Activated B cell treated with CpG ODN at 0.5 μM for 24 hours (primary cell): ENCODE measurements at regions not wholly inside any gene's neighbourhood (a gene's known extent, or its start where the extent isn't known, plus 50 kb on each side); places are given as distances from the start of the nearest gene placed in this dataset.

Source experiments
- ATAC-seq: fragments of 200-7000 bp; cut with Tn5 transposase; one replicate; pipeline ENCODE4 v1.10.0; 2021; ENCODE audit warnings: low read depth, mild to moderate bottlenecking, moderate library complexity
- CTCF ChIA-PET: fragments of 350-600 bp; sonication (Branson Sonifier 250); formaldehyde crosslinking; loops from one replicate; lab custom pipeline; 2021; ENCODE audit warnings: antibody characterized with exemption; lab: Charles Lee
- POLR2A ChIA-PET: fragments of 350-600 bp; sonication (Branson Sonifier 250); formaldehyde crosslinking; loops from one replicate; lab custom pipeline; 2021; ENCODE audit warnings: antibody characterized with exemption; lab: Charles Lee
- DNase-seq: peaks from one replicate; pipeline ENCODE4 v3.0.0; 2022
- H3K27ac Mint-ChIP-seq: one replicate; pipeline ENCODE4 v1.8.0; 2020; ENCODE audit warnings: mixed read lengths
- H3K27me3 Mint-ChIP-seq: one replicate; pipeline ENCODE4 v1.8.0; 2021; ENCODE audit warnings: mixed read lengths
- H3K36me3 Mint-ChIP-seq: one replicate; pipeline ENCODE4 v1.8.0; 2021; ENCODE audit warnings: low read depth, mixed read lengths
- H3K4me1 Mint-ChIP-seq: one replicate; pipeline ENCODE4 v1.8.0; 2021; ENCODE audit warnings: mixed read lengths
- H3K4me3 Mint-ChIP-seq: one replicate; pipeline ENCODE4 v1.8.0; 2020; ENCODE audit warnings: mild to moderate bottlenecking, mixed read lengths
- H3K9me3 Mint-ChIP-seq: one replicate; pipeline ENCODE4 v1.8.0; 2020; ENCODE audit warnings: mixed read lengths
- CTCF ChIP-seq: fragments of 200-600 bp; IDR thresholded peaks from one replicate; pipeline ENCODE4 v1.8.0; 2022; ENCODE audit warnings: antibody characterized with exemption, mild to moderate bottlenecking
- intact Hi-C: fragments of 100-400 bp; cut with micrococcal nuclease; formaldehyde crosslinking; loops from one replicate; pipeline ENCODE4 v1.15.1; 2024

GRCh38 chr21:19368944-19369343 lies 965.4 kb upstream of the TMPRSS15 start:
- ATAC-seq, result no peak
- no peak for DNase-seq
- intact Hi-C loops, result no loop called here
- H3K4me3 Mint-ChIP-seq, result no peak overlapping the region
- H3K36me3 Mint-ChIP-seq, result no peaks in the 10 kb centered on the region
- H3K9me3 Mint-ChIP-seq, result peaks cover 3% of the 10 kb centered on the region
- no peak for TF ChIP-seq CTCF
- no peaks in the 10 kb centered on the region for H3K4me1 Mint-ChIP-seq
- H3K27ac Mint-ChIP-seq, result no peak overlapping the region
- ChIA-PET POLR2A (no interaction called here), CTCF (no interaction called here)
- H3K27me3 Mint-ChIP-seq, result no peaks in the 10 kb centered on the region

DNA sequence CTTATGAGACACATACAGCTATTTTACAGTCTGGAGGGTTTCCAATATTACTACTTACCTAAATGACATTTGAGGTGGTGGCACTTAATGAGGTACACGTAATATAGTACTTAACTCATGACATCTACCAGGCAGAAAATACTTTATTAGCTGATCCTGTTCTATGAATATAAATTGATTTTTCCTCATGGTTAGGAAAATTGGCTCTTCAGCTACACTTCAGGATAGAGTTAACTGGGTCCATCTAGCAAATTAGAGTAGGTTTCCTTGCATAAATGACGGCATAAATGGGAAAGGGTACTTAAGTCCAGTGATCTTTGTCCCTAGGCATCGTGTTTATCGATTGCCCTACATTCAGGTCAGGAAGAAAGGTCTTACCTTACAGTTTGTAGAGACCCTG lies 988.8 kb upstream of the TMPRSS15 start:
- H3K27ac Mint-ChIP-seq, result no peak overlapping the region
- no peaks in the 10 kb centered on the region for H3K4me1 Mint-ChIP-seq
- H3K9me3 Mint-ChIP-seq, result no peaks in the 10 kb centered on the region
- CTCF ChIA-PET, result no interaction called here
- POLR2A ChIA-PET, result no interaction called here
- DNase-seq (no peak), ATAC-seq (no peak)
- no peaks in the 10 kb centered on the region for H3K36me3 Mint-ChIP-seq
- no peaks in the 10 kb centered on the region for H3K27me3 Mint-ChIP-seq
- no peak overlapping the region for H3K4me3 Mint-ChIP-seq
- TF ChIP-seq CTCF, result no peak
- intact Hi-C loops, result no loop called here

DNA sequence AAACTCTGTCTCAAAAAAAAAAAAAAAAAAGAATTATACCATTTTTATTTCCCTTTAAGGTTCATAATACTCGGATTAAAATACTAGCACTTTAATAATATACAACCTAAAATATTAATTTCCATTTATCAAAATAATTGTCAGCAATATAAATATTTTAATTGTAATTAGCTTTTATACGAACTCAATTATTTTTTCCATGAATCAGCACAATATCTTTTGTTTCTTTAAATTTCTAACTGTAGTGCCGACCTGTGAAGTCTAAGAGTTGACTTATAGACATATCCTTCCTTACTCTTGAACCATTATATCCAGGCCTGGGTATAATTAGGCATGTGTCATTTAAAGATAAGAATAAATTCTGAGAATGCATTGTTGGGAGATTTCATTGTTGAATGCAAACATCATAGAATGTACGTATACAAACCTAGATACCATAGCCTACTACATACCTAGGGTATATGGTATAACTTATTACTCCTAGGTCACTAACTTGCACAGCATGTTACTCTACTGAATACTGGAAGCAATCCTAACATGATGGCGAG lies 996.7 kb upstream of the TMPRSS15 start:
- no peak overlapping the region for H3K4me3 Mint-ChIP-seq
- DNase-seq (no peak), ATAC-seq (no peak)
- intact Hi-C loops, result no loop called here
- H3K36me3 Mint-ChIP-seq, result no peaks in the 10 kb centered on the region
- CTCF ChIA-PET, result no interaction called here
- no peaks in the 10 kb centered on the region for H3K4me1 Mint-ChIP-seq
- H3K27ac Mint-ChIP-seq, result no peak overlapping the region
- TF ChIP-seq CTCF, result no peak
- H3K9me3 Mint-ChIP-seq, result no peaks in the 10 kb centered on the region
- POLR2A ChIA-PET, result no interaction called here
- no peaks in the 10 kb centered on the region for H3K27me3 Mint-ChIP-seq

- DNase-seq, result no peak
- no peak for TF ChIP-seq CTCF
- Mint-ChIP-seq H3K4me1 (no peaks in the 10 kb centered on the region), H3K27me3 (no peaks in the 10 kb centered on the region), H3K9me3 (peaks cover 2% of the 10 kb centered on the region), H3K27ac (no peak overlapping the region), H3K4me3 (no peak overlapping the region), H3K36me3 (no peaks in the 10 kb centered on the region)
- intact Hi-C loops, result no loop called here
- ChIA-PET POLR2A (no interaction called here), CTCF (no interaction called here)
- no peak for ATAC-seq
These were observed 999.3 kb upstream of the TMPRSS15 start for GRCh38 chr21:19402870-19403269.

- no peak overlapping the region for H3K4me3 Mint-ChIP-seq
- no peak for ATAC-seq
- TF ChIP-seq CTCF, result no peak
- POLR2A ChIA-PET, result no interaction called here
- H3K36me3 Mint-ChIP-seq, result no peaks in the 10 kb centered on the region
- H3K27ac Mint-ChIP-seq, result no peak overlapping the region
- CTCF ChIA-PET, result no interaction called here
- no peaks in the 10 kb centered on the region for H3K4me1 Mint-ChIP-seq
- DNase-seq, result no peak
- intact Hi-C loops, result no loop called here
- H3K27me3 Mint-ChIP-seq, result no peaks in the 10 kb centered on the region
- peaks cover 2% of the 10 kb centered on the region for H3K9me3 Mint-ChIP-seq
These were observed 1001.7 kb upstream of the TMPRSS15 start for GRCh38 chr21:19405326-19405725.
